HFFc6 (cell line): ENCODE measurements at regions not wholly inside any gene's neighbourhood (a gene's known extent, or its start where the extent isn't known, plus 50 kb on each side); places are given as distances from the start of the nearest gene placed in this dataset.
"Not testable (repeated sequence)": the region's sequence is repeated elsewhere in the genome, so short reads cannot be mapped to it uniquely, and the experiment has no call there.

ENCODE experiments used
- DNase-seq: peaks from one replicate; pipeline ENCODE4 v3.0.0-alpha.2; 2018
- H3K27ac Mint-ChIP-seq: 2 replicates; pipeline ENCODE4 v1.8.0; 2020; ENCODE audit warnings: mild to moderate bottlenecking, mixed read lengths
- H3K27me3 Mint-ChIP-seq: 2 replicates; pipeline ENCODE4 v1.8.0; 2021; ENCODE audit warnings: mild to moderate bottlenecking, moderate library complexity, mixed read lengths; ENCODE audit not compliant: insufficient read depth
- H3K36me3 Mint-ChIP-seq: 2 replicates; pipeline ENCODE4 v1.8.0; 2021; ENCODE audit warnings: low read depth, mixed read lengths
- H3K4me1 Mint-ChIP-seq: 2 replicates; pipeline ENCODE4 v1.8.0; 2020; ENCODE audit warnings: low read depth, mixed read lengths
- H3K4me3 Mint-ChIP-seq: 2 replicates; pipeline ENCODE4 v1.8.0; 2020; ENCODE audit warnings: mild to moderate bottlenecking, moderate library complexity, mixed read lengths
- H3K9me3 Mint-ChIP-seq: 2 replicates; pipeline ENCODE4 v1.8.0; 2020; ENCODE audit warnings: mild to moderate bottlenecking, mixed read lengths
- CTCF ChIP-seq: fragments of 200-600 bp; sonication (generic); IDR thresholded peaks from 2 replicates; pipeline ENCODE4 v1.5.0; 2021; ENCODE audit warnings: antibody characterized with exemption, mild to moderate bottlenecking

- Mint-ChIP-seq H3K9me3 (peaks cover 12% of the 10 kb centered on the region), H3K27ac (no peak overlapping the region), H3K4me1 (no peaks in the 10 kb centered on the region), H3K4me3 (no peak overlapping the region), H3K27me3 (no peaks in the 10 kb centered on the region; the same call in 1 of the 2 replicates), H3K36me3 (no peaks in the 10 kb centered on the region)
- no peak for TF ChIP-seq CTCF
- no peak for DNase-seq
These were observed 373.0 kb upstream of the FTMT start for GRCh38 chr5:121478636-121479035.

GRCh38 chr5:121479337-121479736, 372.3 kb upstream of the FTMT start:
- Mint-ChIP-seq H3K9me3 (peaks cover 17% of the 10 kb centered on the region), H3K4me3 (no peak overlapping the region), H3K4me1 (no peaks in the 10 kb centered on the region), H3K27ac (no peak overlapping the region), H3K36me3 (no peaks in the 10 kb centered on the region), H3K27me3 (no peaks in the 10 kb centered on the region)
- DNase-seq, result no peak
- TF ChIP-seq CTCF, result no peak

- no peaks in the 10 kb centered on the region for H3K27me3 Mint-ChIP-seq
- H3K36me3 Mint-ChIP-seq, result no peaks in the 10 kb centered on the region
- TF ChIP-seq CTCF, result no peak
- no peaks in the 10 kb centered on the region for H3K4me1 Mint-ChIP-seq
- no peak overlapping the region for H3K4me3 Mint-ChIP-seq
- no peak for DNase-seq
- no peak overlapping the region for H3K27ac Mint-ChIP-seq
- peaks cover 18% of the 10 kb centered on the region for H3K9me3 Mint-ChIP-seq
These were observed 366.4 kb upstream of the FTMT start for GRCh38 chr5:121485281-121485680.

GRCh38 chr5:121485999-121486398, 365.7 kb upstream of the FTMT start:
- not testable (repeated sequence) for H3K36me3 Mint-ChIP-seq, H3K27me3 Mint-ChIP-seq, H3K4me3 Mint-ChIP-seq, H3K4me1 Mint-ChIP-seq, H3K27ac Mint-ChIP-seq, DNase-seq
- H3K9me3 Mint-ChIP-seq, result peaks cover 18% of the 10 kb centered on the region

- no peaks in the 10 kb centered on the region; the same call in 1 of the 2 replicates for H3K27me3 Mint-ChIP-seq
- no peak for TF ChIP-seq CTCF
These were observed 361.7 kb upstream of the FTMT start for GRCh38 chr5:121489972-121490371.

GRCh38 chr5:121497176-121497575, 354.5 kb upstream of the FTMT start:
- Mint-ChIP-seq H3K4me1 (no peaks in the 10 kb centered on the region), H3K9me3 (peaks cover 13% of the 10 kb centered on the region), H3K27ac (no peak overlapping the region), H3K36me3 (no peaks in the 10 kb centered on the region), H3K4me3 (no peak overlapping the region), H3K27me3 (no peaks in the 10 kb centered on the region)
- DNase-seq, result no peak
- TF ChIP-seq CTCF, result no peak

More at GRCh38 chr5:121489972-121490371, 361.7 kb upstream of the FTMT start:
- peaks cover 15% of the 10 kb centered on the region for H3K9me3 Mint-ChIP-seq
- DNase-seq, result no peak
- no peak overlapping the region for H3K27ac Mint-ChIP-seq
- H3K4me1 Mint-ChIP-seq, result no peaks in the 10 kb centered on the region
- no peaks in the 10 kb centered on the region for H3K36me3 Mint-ChIP-seq
- H3K4me3 Mint-ChIP-seq, result no peak overlapping the region
